ENCODE measurements at regions not wholly inside any gene's neighbourhood (a gene's known extent, or its start where the extent isn't known, plus 50 kb on each side); places are given as distances from the start of the nearest gene placed in this dataset.

DNA sequence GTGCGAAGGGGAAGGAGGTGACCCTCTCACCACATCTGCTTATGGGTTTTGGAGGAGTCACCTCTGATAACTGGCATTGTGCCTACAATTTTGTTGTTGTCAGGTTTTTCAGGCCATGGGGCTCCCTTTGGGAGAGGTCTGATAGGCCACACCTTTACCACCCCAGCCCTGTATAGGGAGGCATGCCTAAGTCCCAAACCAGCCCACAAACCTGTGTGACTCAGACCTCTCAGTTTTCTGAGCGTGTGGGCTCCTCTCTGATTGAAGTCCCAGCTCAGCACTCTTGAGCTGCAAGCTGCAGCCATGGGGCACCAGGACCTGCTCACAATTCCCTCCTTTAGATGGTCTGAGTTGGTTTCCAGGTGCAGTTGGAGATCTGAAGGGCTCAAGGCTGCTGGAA lies 1429.3 kb upstream of the TMEM132C start:
- CTCF ChIA-PET: no interaction called here
- Histone ChIP-seq H3K27ac (ENCODE audit: low read length) (no peak overlapping the region), H3K9me3 (ENCODE audit: low read length) (no peaks in the 10 kb centered on the region)

DNA sequence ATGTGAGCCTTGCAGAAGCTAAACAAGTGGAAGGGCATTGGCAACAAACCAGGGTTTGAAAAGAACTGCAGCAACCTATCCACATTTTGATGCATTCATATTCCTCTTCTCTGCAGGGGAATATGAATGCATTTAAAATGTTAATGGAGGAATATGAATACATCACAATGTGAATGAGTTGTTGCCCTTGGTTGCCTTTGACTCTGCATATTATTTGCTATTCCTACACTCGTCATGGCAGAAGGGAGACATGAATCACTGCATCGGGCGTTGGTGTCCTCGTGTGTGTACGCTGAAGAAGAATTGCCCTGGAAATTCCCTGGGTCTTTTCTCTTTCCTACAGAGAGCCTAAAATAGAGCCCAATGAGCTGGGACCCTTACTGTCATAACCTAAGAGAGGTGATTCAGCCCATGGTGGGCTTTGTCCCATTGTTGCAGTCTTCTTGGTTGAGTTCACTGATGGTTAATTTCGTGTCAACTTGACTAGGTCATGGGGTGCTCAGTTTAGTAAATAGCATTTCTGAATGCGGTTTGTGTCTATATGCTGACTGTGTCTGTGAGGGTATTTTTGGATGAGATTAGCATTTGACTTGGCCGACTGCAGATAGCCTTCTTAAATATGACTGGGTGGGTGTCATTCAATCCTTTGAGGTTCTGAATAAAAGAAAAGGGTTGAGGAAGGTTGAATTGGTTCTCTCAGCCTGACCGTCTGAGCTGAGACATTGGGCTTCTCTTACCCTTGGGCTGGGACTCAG lies 1422.9 kb upstream of the TMEM132C start:
- Histone ChIP-seq H3K27me3 (ENCODE audit: low read length) (peaks cover 79% of the 10 kb centered on the region), H3K4me3 (ENCODE audit: low read length) (no peak overlapping the region), H3K9me3 (ENCODE audit: low read length) (no peaks in the 10 kb centered on the region), H3K4me1 (ENCODE audit: insufficient read depth, low read length) (no peaks in the 10 kb centered on the region), H4K20me1 (ENCODE audit: low read length) (no peaks in the 10 kb centered on the region), H3K4me2 (ENCODE audit: low read length) (no peak overlapping the region), H2AFZ (ENCODE audit: low read length) (no peak overlapping the region), H3K27ac (ENCODE audit: low read length) (no peak overlapping the region), H3K9ac (ENCODE audit: low read length) (no peak overlapping the region), H3K36me3 (ENCODE audit: low read depth, low read length) (no peaks in the 10 kb centered on the region), H3K9me2 (replicated peaks; ENCODE audit: low read length) (no peaks in the 10 kb centered on the region), H3K79me2 (ENCODE audit: low read length) (no peaks in the 10 kb centered on the region), H3F3A (ENCODE audit: low read length, unreplicated experiment) (no peaks in the 10 kb centered on the region)
- DNase-seq (no peak), ATAC-seq (no peak)
- ChIA-PET POLR2A (ENCODE audit: unreplicated experiment) (no interaction called here), CTCF (interaction anchor here (0.6 to 0.7 kb wide), 2 partner anchors 60 to 265 kb away, joined by 3 read pairs; no protein-coding TSS in a partner anchor)
- intact Hi-C loops (cut with micrococcal nuclease): no loop called here
- BruUV-seq (replicated peaks): no TSS peak
- TF ChIP-seq, protein P1, sequence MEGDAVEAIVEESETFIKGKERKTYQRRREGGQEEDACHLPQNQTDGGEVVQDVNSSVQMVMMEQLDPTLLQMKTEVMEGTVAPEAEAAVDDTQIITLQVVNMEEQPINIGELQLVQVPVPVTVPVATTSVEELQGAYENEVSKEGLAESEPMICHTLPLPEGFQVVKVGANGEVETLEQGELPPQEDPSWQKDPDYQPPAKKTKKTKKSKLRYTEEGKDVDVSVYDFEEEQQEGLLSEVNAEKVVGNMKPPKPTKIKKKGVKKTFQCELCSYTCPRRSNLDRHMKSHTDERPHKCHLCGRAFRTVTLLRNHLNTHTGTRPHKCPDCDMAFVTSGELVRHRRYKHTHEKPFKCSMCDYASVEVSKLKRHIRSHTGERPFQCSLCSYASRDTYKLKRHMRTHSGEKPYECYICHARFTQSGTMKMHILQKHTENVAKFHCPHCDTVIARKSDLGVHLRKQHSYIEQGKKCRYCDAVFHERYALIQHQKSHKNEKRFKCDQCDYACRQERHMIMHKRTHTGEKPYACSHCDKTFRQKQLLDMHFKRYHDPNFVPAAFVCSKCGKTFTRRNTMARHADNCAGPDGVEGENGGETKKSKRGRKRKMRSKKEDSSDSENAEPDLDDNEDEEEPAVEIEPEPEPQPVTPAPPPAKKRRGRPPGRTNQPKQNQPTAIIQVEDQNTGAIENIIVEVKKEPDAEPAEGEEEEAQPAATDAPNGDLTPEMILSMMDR (conservative IDR thresholded peaks at IDR 0.05; ENCODE audit: low read depth, low read length): no peak
- no peak for TF ChIP-seq EZH2phosphoT487 (IDR thresholded peaks at IDR 0.05; ENCODE audit: borderline replicate concordance, low read length)
- no peak for TF ChIP-seq EZH2 (IDR thresholded peaks at IDR 0.05; ENCODE audit: low read length, unreplicated experiment)

More for the DNA sequence above, 1429.3 kb upstream of the TMEM132C start:
- Histone ChIP-seq H4K20me1 (ENCODE audit: low read length) (no peaks in the 10 kb centered on the region), H3K79me2 (ENCODE audit: low read length) (no peaks in the 10 kb centered on the region), H2AFZ (ENCODE audit: low read length) (no peak overlapping the region), H3K4me1 (ENCODE audit: insufficient read depth, low read length) (no peaks in the 10 kb centered on the region), H3F3A (ENCODE audit: low read length, unreplicated experiment) (no peaks in the 10 kb centered on the region), H3K9ac (ENCODE audit: low read length) (no peak overlapping the region), H3K9me2 (replicated peaks; ENCODE audit: low read length) (no peaks in the 10 kb centered on the region), H3K36me3 (ENCODE audit: low read depth, low read length) (no peaks in the 10 kb centered on the region), H3K4me2 (ENCODE audit: low read length) (no peak overlapping the region), H3K4me3 (ENCODE audit: low read length) (no peak overlapping the region), H3K27me3 (ENCODE audit: low read length) (peaks cover 16% of the 10 kb centered on the region)
- intact Hi-C loops (cut with micrococcal nuclease): no loop called here
- no peak for DNase-seq
- no peak for ATAC-seq
- POLR2A ChIA-PET (ENCODE audit: unreplicated experiment): no interaction called here
- no peak for TF ChIP-seq EZH2phosphoT487 (IDR thresholded peaks at IDR 0.05; ENCODE audit: borderline replicate concordance, low read length)
- TF ChIP-seq, protein P1 (conservative IDR thresholded peaks at IDR 0.05; ENCODE audit: low read depth, low read length): no peak
- TF ChIP-seq EZH2 (IDR thresholded peaks at IDR 0.05; ENCODE audit: low read length, unreplicated experiment): no peak
- BruUV-seq (replicated peaks): no TSS peak

DNA sequence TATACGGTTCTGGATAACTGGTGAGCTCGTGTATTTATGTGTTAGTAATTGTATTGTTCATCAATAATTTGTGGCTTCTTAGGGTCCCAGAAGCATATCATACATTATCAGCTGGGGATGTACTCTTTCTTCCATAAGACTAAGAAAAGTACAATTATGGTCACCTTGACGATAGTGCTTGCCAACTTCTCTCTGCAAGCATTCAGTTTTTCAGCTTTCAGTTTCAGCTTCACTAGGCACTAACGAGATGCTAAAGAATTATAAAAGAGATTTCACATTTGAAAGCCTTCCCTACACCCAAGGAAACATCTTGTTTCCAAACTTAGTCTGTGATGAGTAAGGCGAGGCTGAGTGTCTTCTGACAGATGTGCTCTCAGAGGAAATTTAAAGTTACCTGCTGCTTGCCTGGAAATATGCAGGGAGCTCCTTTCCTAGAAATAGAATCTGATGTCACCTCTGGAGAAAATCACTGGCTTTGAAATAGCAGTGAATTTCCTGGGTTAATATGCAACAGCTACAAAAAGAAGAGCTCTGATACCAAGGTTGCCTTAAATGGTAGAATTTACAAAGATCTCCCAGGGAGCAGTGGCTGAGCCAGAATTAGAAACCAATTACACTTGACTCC lies 1419.9 kb upstream of the TMEM132C start:
- no peaks in the 10 kb centered on the region for H3K4me1 ChIP-seq (ENCODE audit: insufficient read depth, low read length)
- DNase-seq: no peak
- TF ChIP-seq EZH2 (IDR thresholded peaks at IDR 0.05; ENCODE audit: low read length, unreplicated experiment): no peak
- no peak overlapping the region for H3K4me2 ChIP-seq (ENCODE audit: low read length)
- no peak for ATAC-seq
- peaks cover 94% of the 10 kb centered on the region for H3K27me3 ChIP-seq (ENCODE audit: low read length)
- no peaks in the 10 kb centered on the region for H3F3A ChIP-seq (ENCODE audit: low read length, unreplicated experiment)
- no peak overlapping the region for H3K4me3 ChIP-seq (ENCODE audit: low read length)
- ChIA-PET POLR2A (ENCODE audit: unreplicated experiment) (no interaction called here), CTCF (interaction anchor here (0.6 kb wide), 1 partner anchor 456 kb away, joined by 3 read pairs; no protein-coding TSS in a partner anchor)
- no peaks in the 10 kb centered on the region for H3K36me3 ChIP-seq (ENCODE audit: low read depth, low read length)
- H4K20me1 ChIP-seq (ENCODE audit: low read length): no peaks in the 10 kb centered on the region
- no peaks in the 10 kb centered on the region for H3K9me2 ChIP-seq (replicated peaks; ENCODE audit: low read length)
- H3K9me3 ChIP-seq (ENCODE audit: low read length): no peaks in the 10 kb centered on the region
- H2AFZ ChIP-seq (ENCODE audit: low read length): no peak overlapping the region
- no peak overlapping the region for H3K27ac ChIP-seq (ENCODE audit: low read length)
- no peak overlapping the region for H3K9ac ChIP-seq (ENCODE audit: low read length)
- no peaks in the 10 kb centered on the region for H3K79me2 ChIP-seq (ENCODE audit: low read length)
- BruUV-seq (replicated peaks): no TSS peak
- intact Hi-C loops (cut with micrococcal nuclease): no loop called here

Data from PC-3 (cell line).